ENCODE measurements at regions not wholly inside any gene's neighbourhood (a gene's known extent, or its start where the extent isn't known, plus 50 kb on each side); places are given as distances from the start of the nearest gene placed in this dataset.

DNA sequence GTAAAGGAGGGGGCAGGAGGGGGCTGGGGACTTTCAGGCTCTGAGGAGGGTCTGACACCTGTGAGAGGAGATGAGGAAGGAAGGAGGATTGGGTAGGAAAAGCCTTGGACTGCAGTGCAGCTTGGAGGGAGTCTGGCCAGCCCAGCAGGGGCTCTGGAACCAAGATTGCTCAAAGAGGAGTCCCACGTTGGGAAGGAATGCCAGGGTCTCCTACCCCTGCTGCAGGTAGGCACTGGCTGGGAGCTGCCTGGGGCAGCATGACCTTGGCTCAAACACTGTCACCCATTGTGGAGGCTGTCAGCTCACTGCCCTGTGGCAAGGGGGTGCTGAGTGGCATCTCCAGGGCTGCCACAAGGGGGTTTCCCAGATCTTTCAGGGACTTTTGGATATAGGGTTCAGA is 94.5 kb downstream of the RPS6KA4 start:
- H3K9ac ChIP-seq (ENCODE audit: low read depth, low read length, poor library complexity, severe bottlenecking): no peak overlapping the region
- no peaks in the 10 kb centered on the region for H3K9me3 ChIP-seq (ENCODE audit: insufficient read depth, low read depth, low read length)
- no peaks in the 10 kb centered on the region for H3K36me3 ChIP-seq (ENCODE audit: insufficient read depth, low read length)
- H4K20me1 ChIP-seq (ENCODE audit: insufficient read depth, low read length, poor library complexity, severe bottlenecking): no peaks in the 10 kb centered on the region
- H3K27me3 ChIP-seq (ENCODE audit: insufficient read depth, low read length, poor library complexity, severe bottlenecking): no peaks in the 10 kb centered on the region
- H3K4me2 ChIP-seq (ENCODE audit: low read depth, low read length, poor library complexity, severe bottlenecking): no peak overlapping the region
- peaks cover 4% of the 10 kb centered on the region for H3K4me1 ChIP-seq (ENCODE audit: insufficient read depth, low read length, poor library complexity, severe bottlenecking)
- H3K9me2 ChIP-seq (replicated peaks; ENCODE audit: low read depth, low read length): no peaks in the 10 kb centered on the region
- TF ChIP-seq, protein P1, sequence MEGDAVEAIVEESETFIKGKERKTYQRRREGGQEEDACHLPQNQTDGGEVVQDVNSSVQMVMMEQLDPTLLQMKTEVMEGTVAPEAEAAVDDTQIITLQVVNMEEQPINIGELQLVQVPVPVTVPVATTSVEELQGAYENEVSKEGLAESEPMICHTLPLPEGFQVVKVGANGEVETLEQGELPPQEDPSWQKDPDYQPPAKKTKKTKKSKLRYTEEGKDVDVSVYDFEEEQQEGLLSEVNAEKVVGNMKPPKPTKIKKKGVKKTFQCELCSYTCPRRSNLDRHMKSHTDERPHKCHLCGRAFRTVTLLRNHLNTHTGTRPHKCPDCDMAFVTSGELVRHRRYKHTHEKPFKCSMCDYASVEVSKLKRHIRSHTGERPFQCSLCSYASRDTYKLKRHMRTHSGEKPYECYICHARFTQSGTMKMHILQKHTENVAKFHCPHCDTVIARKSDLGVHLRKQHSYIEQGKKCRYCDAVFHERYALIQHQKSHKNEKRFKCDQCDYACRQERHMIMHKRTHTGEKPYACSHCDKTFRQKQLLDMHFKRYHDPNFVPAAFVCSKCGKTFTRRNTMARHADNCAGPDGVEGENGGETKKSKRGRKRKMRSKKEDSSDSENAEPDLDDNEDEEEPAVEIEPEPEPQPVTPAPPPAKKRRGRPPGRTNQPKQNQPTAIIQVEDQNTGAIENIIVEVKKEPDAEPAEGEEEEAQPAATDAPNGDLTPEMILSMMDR (conservative IDR thresholded peaks at IDR 0.05; ENCODE audit: low read length): peak; percentile 24; the same call in 1 of the 2 replicates
- TF ChIP-seq EZH2phosphoT487 (IDR thresholded peaks at IDR 0.05; ENCODE audit: borderline replicate concordance): no peak
- no peak overlapping the region for H3K4me3 ChIP-seq (ENCODE audit: low read length, poor library complexity, severe bottlenecking)
- no peaks in the 10 kb centered on the region for H3F3A ChIP-seq (ENCODE audit: low read depth)
- no peaks in the 10 kb centered on the region for H3K79me2 ChIP-seq (ENCODE audit: insufficient read depth, low read length)
- no peak overlapping the region for H2AFZ ChIP-seq (ENCODE audit: low read length)

DNA sequence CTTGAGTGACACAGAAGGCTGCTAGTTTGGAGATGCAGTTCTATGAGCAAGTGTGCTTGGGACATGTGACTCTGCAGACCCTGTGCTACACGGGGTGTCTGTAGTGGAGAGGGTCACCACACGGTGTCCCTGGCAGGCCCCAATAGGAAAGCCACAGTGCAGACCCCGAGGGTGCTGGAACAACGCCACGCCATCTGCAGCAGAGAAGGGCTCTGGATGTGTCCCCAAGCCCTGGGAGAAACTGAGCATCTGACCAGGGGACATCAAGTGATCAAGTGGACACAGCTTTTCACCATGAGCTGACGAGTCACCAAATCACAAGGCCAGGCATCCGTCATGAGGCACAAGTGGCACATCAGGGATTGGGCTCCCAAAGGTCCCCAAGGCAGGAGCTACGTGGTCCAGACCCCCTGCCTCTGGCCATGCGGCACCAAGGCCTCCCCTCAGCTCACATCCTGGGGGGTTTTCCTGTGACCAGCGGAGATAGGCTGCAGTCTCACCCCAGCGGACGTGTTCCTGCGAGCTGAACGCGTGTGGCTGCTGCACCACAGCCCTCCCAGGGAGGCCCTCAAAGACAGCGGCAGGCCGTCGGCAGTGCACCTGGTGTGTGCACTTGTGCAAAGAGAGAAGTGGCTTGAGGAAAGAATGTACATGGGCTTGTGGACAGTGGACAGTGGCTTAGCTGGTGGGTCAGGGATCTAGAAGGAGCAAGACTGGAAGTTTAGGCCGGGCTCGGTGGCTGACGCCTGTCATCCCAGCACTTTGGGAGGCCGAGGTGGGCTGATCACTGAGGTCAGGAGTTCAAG is 96.7 kb downstream of the RPS6KA4 start:
- no peaks in the 10 kb centered on the region for H4K20me1 ChIP-seq (ENCODE audit: insufficient read depth, low read length, poor library complexity, severe bottlenecking)
- H3K9me3 ChIP-seq (ENCODE audit: insufficient read depth, low read depth, low read length): no peaks in the 10 kb centered on the region
- no peaks in the 10 kb centered on the region for H3K27me3 ChIP-seq (ENCODE audit: insufficient read depth, low read length, poor library complexity, severe bottlenecking)
- no peaks in the 10 kb centered on the region for H3K36me3 ChIP-seq (ENCODE audit: insufficient read depth, low read length)
- H3F3A ChIP-seq (ENCODE audit: low read depth): no peaks in the 10 kb centered on the region
- H3K9ac ChIP-seq (ENCODE audit: low read depth, low read length, poor library complexity, severe bottlenecking): no peak overlapping the region
- no peaks in the 10 kb centered on the region for H3K4me1 ChIP-seq (ENCODE audit: insufficient read depth, low read length, poor library complexity, severe bottlenecking)
- no peaks in the 10 kb centered on the region for H3K79me2 ChIP-seq (ENCODE audit: insufficient read depth, low read length)
- no peak overlapping the region for H3K4me2 ChIP-seq (ENCODE audit: low read depth, low read length, poor library complexity, severe bottlenecking)
- TF ChIP-seq, protein P1 (conservative IDR thresholded peaks at IDR 0.05; ENCODE audit: low read length): no peak
- TF ChIP-seq EZH2phosphoT487 (IDR thresholded peaks at IDR 0.05; ENCODE audit: borderline replicate concordance): no peak
- no peaks in the 10 kb centered on the region for H3K9me2 ChIP-seq (replicated peaks; ENCODE audit: low read depth, low read length)
- H2AFZ ChIP-seq (ENCODE audit: low read length): no peak overlapping the region
- no peak overlapping the region for H3K4me3 ChIP-seq (ENCODE audit: low read length, poor library complexity, severe bottlenecking)

DNA sequence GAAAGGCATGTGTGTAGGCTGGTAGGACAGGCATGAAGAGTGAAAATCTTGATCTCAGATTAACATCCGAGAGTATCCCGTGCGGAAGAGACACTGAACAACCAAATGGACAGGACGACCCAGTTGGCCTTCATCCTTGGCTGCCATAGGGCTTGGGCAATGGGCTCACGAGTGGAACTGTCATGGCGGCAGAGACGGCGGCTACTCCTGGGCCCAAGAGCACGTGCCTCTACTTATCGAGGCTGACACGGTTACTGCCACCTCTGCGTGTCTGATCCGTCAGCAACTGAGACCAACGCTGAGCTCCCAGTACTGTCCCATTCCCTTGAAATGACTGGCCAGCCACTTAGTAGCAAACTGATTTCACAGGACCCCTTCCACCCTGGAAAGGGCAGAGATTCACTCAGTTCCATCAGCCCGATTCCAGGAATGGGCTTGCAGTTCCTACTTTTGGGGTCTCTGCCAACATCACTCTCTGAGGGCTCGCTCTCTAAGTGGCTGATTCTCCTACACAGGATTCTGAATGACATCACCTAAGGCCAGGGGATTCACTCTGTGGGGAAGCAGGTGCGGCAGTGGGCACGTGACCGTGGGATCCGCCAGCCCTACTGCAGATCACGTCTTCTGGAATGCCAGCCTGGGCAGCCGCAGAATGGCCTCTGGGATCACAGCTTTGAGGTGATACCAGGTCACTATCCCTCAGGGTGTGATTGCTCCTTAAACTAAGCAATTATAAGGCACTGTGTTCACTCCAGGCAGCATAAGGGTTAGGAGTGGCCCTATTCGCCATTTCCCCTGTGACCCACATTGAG is 97.8 kb downstream of the RPS6KA4 start:
- no peaks in the 10 kb centered on the region for H3K36me3 ChIP-seq (ENCODE audit: insufficient read depth, low read length)
- no peaks in the 10 kb centered on the region for H3K79me2 ChIP-seq (ENCODE audit: insufficient read depth, low read length)
- H2AFZ ChIP-seq (ENCODE audit: low read length): no peak overlapping the region
- H3K4me3 ChIP-seq (ENCODE audit: low read length, poor library complexity, severe bottlenecking): no peak overlapping the region
- H3K9me3 ChIP-seq (ENCODE audit: insufficient read depth, low read depth, low read length): no peaks in the 10 kb centered on the region
- no peak overlapping the region for H3K4me2 ChIP-seq (ENCODE audit: low read depth, low read length, poor library complexity, severe bottlenecking)
- no peaks in the 10 kb centered on the region for H3K27me3 ChIP-seq (ENCODE audit: insufficient read depth, low read length, poor library complexity, severe bottlenecking)
- no peaks in the 10 kb centered on the region for H4K20me1 ChIP-seq (ENCODE audit: insufficient read depth, low read length, poor library complexity, severe bottlenecking)
- no peak for TF ChIP-seq EZH2phosphoT487 (IDR thresholded peaks at IDR 0.05; ENCODE audit: borderline replicate concordance)
- TF ChIP-seq, protein P1 (conservative IDR thresholded peaks at IDR 0.05; ENCODE audit: low read length): no peak
- H3K9me2 ChIP-seq (replicated peaks; ENCODE audit: low read depth, low read length): no peaks in the 10 kb centered on the region
- H3K4me1 ChIP-seq (ENCODE audit: insufficient read depth, low read length, poor library complexity, severe bottlenecking): no peaks in the 10 kb centered on the region
- no peaks in the 10 kb centered on the region for H3F3A ChIP-seq (ENCODE audit: low read depth)
- H3K9ac ChIP-seq (ENCODE audit: low read depth, low read length, poor library complexity, severe bottlenecking): no peak overlapping the region
